Stimulated activated effector memory CD8-positive, alpha-beta T cell treated with anti-CD3 and anti-CD28 coated beads, Interleukin-12 subunit alpha, Interleukin-12 subunit beta, amount 100 ng/mL, for 72 hours (primary cell): ENCODE measurements at regions not wholly inside any gene's neighbourhood (a gene's known extent, or its start where the extent isn't known, plus 50 kb on each side); places are given as distances from the start of the nearest gene placed in this dataset.

Source experiments
- ATAC-seq: fragments of 150-1000 bp; cut with Tn5 transposase; 2 replicates; pipeline ENCODE4 v1.10.0; 2021
- DNase-seq, 2 donors: peaks; one replicate each; pipeline ENCODE4 v3.0.0; 2021 to 2022; ENCODE audit warnings: low spot score in 2 of 2
- H3K27ac Mint-ChIP-seq: one replicate; pipeline ENCODE4 v1.8.0; 2022; ENCODE audit warnings: mild to moderate bottlenecking, mixed read lengths
- H3K36me3 Mint-ChIP-seq: one replicate; pipeline ENCODE4 v1.8.0; 2022; ENCODE audit warnings: mild to moderate bottlenecking, mixed read lengths
- H3K4me1 Mint-ChIP-seq: one replicate; pipeline ENCODE4 v1.8.0; 2022; ENCODE audit warnings: mixed read lengths
- H3K4me3 Mint-ChIP-seq: one replicate; pipeline ENCODE4 v1.8.0; 2022; ENCODE audit warnings: mild to moderate bottlenecking, mixed read lengths
- H3K9me3 Mint-ChIP-seq: one replicate; pipeline ENCODE4 v1.8.0; 2022; ENCODE audit warnings: mixed read lengths

- no peaks in the 10 kb centered on the region for H3K4me1 Mint-ChIP-seq
- no peaks in the 10 kb centered on the region for H3K9me3 Mint-ChIP-seq
- no peak for ATAC-seq
- no peak overlapping the region for H3K27ac Mint-ChIP-seq
- H3K4me3 Mint-ChIP-seq, result no peak overlapping the region
- H3K36me3 Mint-ChIP-seq, result no peaks in the 10 kb centered on the region
- no peak for DNase-seq
Observed at GRCh38 chr13:105213512-105213911, 1322.0 kb downstream of the EFNB2 start.

- H3K4me1 Mint-ChIP-seq, result no peaks in the 10 kb centered on the region
- no peaks in the 10 kb centered on the region for H3K9me3 Mint-ChIP-seq
- ATAC-seq (no peak), DNase-seq (no peak)
- no peak overlapping the region for H3K4me3 Mint-ChIP-seq
- H3K27ac Mint-ChIP-seq, result no peak overlapping the region
- H3K36me3 Mint-ChIP-seq, result no peaks in the 10 kb centered on the region
Observed at GRCh38 chr13:105207572-105208293, 1327.7 kb downstream of the EFNB2 start.

- Mint-ChIP-seq H3K4me3 (no peak overlapping the region), H3K4me1 (no peaks in the 10 kb centered on the region), H3K36me3 (no peaks in the 10 kb centered on the region), H3K9me3 (no peaks in the 10 kb centered on the region), H3K27ac (no peak overlapping the region)
- no peak for DNase-seq
- ATAC-seq, result no peak
Observed at GRCh38 chr13:105202354-105202753, 1333.1 kb downstream of the EFNB2 start.

GRCh38 chr13:105201351-105201750 lies 1334.1 kb downstream of the EFNB2 start:
- H3K4me1 Mint-ChIP-seq, result no peaks in the 10 kb centered on the region
- no peaks in the 10 kb centered on the region for H3K9me3 Mint-ChIP-seq
- DNase-seq, result no peak
- H3K4me3 Mint-ChIP-seq, result no peak overlapping the region
- H3K27ac Mint-ChIP-seq, result no peak overlapping the region
- no peak for ATAC-seq
- no peaks in the 10 kb centered on the region for H3K36me3 Mint-ChIP-seq

GRCh38 chr13:105200181-105200580 lies 1335.3 kb downstream of the EFNB2 start:
- Mint-ChIP-seq H3K27ac (no peak overlapping the region), H3K36me3 (no peaks in the 10 kb centered on the region), H3K9me3 (no peaks in the 10 kb centered on the region), H3K4me3 (no peak overlapping the region), H3K4me1 (no peaks in the 10 kb centered on the region)
- ATAC-seq (no peak), DNase-seq (no peak)

- DNase-seq (no peak), ATAC-seq (no peak)
- H3K36me3 Mint-ChIP-seq, result no peaks in the 10 kb centered on the region
- H3K9me3 Mint-ChIP-seq, result no peaks in the 10 kb centered on the region
- H3K4me3 Mint-ChIP-seq, result no peak overlapping the region
- H3K27ac Mint-ChIP-seq, result no peak overlapping the region
- H3K4me1 Mint-ChIP-seq, result no peaks in the 10 kb centered on the region
Observed at GRCh38 chr13:105196052-105196451, 1339.4 kb downstream of the EFNB2 start.

GRCh38 chr13:105193026-105193425 lies 1342.4 kb downstream of the EFNB2 start:
- no peak overlapping the region for H3K4me3 Mint-ChIP-seq
- no peak for DNase-seq

GRCh38 chr13:105184201-105184600 lies 1351.3 kb downstream of the EFNB2 start:
- Mint-ChIP-seq H3K9me3 (no peaks in the 10 kb centered on the region), H3K36me3 (no peaks in the 10 kb centered on the region), H3K4me3 (no peak overlapping the region), H3K4me1 (no peaks in the 10 kb centered on the region), H3K27ac (no peak overlapping the region)
- no peak for DNase-seq
- ATAC-seq, result no peak

More at GRCh38 chr13:105193026-105193425, 1342.4 kb downstream of the EFNB2 start:
- Mint-ChIP-seq H3K36me3 (no peaks in the 10 kb centered on the region), H3K4me1 (no peaks in the 10 kb centered on the region), H3K27ac (no peak overlapping the region), H3K9me3 (no peaks in the 10 kb centered on the region)
- no peak for ATAC-seq

- Mint-ChIP-seq H3K27ac (no peak overlapping the region), H3K4me1 (no peaks in the 10 kb centered on the region), H3K36me3 (no peaks in the 10 kb centered on the region), H3K4me3 (no peak overlapping the region), H3K9me3 (no peaks in the 10 kb centered on the region)
- DNase-seq (no peak), ATAC-seq (no peak)
Observed at GRCh38 chr13:105177265-105177900, 1358.1 kb downstream of the EFNB2 start.

GRCh38 chr13:105170438-105170837 lies 1365.0 kb downstream of the EFNB2 start:
- no peaks in the 10 kb centered on the region for H3K36me3 Mint-ChIP-seq
- no peak overlapping the region for H3K27ac Mint-ChIP-seq
- no peak overlapping the region for H3K4me3 Mint-ChIP-seq
- ATAC-seq, result no peak
- H3K9me3 Mint-ChIP-seq, result no peaks in the 10 kb centered on the region
- DNase-seq, result no peak
- peaks cover 6% of the 10 kb centered on the region for H3K4me1 Mint-ChIP-seq

GRCh38 chr13:105168295-105168694 lies 1367.2 kb downstream of the EFNB2 start:
- Mint-ChIP-seq H3K27ac (no peak overlapping the region), H3K9me3 (no peaks in the 10 kb centered on the region), H3K4me1 (peaks cover 6% of the 10 kb centered on the region), H3K36me3 (no peaks in the 10 kb centered on the region), H3K4me3 (no peak overlapping the region)
- ATAC-seq (no peak), DNase-seq (no peak)

- DNase-seq (no peak), ATAC-seq (no peak)
- H3K36me3 Mint-ChIP-seq, result no peaks in the 10 kb centered on the region
- H3K9me3 Mint-ChIP-seq, result no peaks in the 10 kb centered on the region
- no peak overlapping the region for H3K4me3 Mint-ChIP-seq
- no peak overlapping the region for H3K27ac Mint-ChIP-seq
- H3K4me1 Mint-ChIP-seq, result peaks cover 6% of the 10 kb centered on the region
Observed at GRCh38 chr13:105167385-105167784, 1368.1 kb downstream of the EFNB2 start.

GRCh38 chr13:105165449-105166125 lies 1369.9 kb downstream of the EFNB2 start:
- Mint-ChIP-seq H3K36me3 (no peaks in the 10 kb centered on the region), H3K4me1 (peaks cover 6% of the 10 kb centered on the region), H3K9me3 (no peaks in the 10 kb centered on the region), H3K27ac (no peak overlapping the region), H3K4me3 (no peak overlapping the region)
- DNase-seq (no peak), ATAC-seq (no peak)

- H3K4me3 Mint-ChIP-seq, result no peak overlapping the region
- H3K27ac Mint-ChIP-seq, result no peak overlapping the region
- ATAC-seq (no peak), DNase-seq (no peak)
- no peaks in the 10 kb centered on the region for H3K36me3 Mint-ChIP-seq
- no peaks in the 10 kb centered on the region for H3K4me1 Mint-ChIP-seq
- H3K9me3 Mint-ChIP-seq, result no peaks in the 10 kb centered on the region
Observed at GRCh38 chr13:105159841-105160240, 1375.6 kb downstream of the EFNB2 start.

- Mint-ChIP-seq H3K27ac (no peak overlapping the region), H3K36me3 (no peaks in the 10 kb centered on the region), H3K4me1 (no peaks in the 10 kb centered on the region), H3K4me3 (no peak overlapping the region), H3K9me3 (no peaks in the 10 kb centered on the region)
- DNase-seq (no peak), ATAC-seq (no peak)
Observed at GRCh38 chr13:105153611-105154010, 1381.9 kb downstream of the EFNB2 start.

- H3K36me3 Mint-ChIP-seq, result no peaks in the 10 kb centered on the region
- no peak for ATAC-seq
- no peak for DNase-seq
- H3K9me3 Mint-ChIP-seq, result no peaks in the 10 kb centered on the region
- no peak overlapping the region for H3K27ac Mint-ChIP-seq
- H3K4me3 Mint-ChIP-seq, result no peak overlapping the region
- no peaks in the 10 kb centered on the region for H3K4me1 Mint-ChIP-seq
Observed at GRCh38 chr13:105151639-105152038, 1383.8 kb downstream of the EFNB2 start.
